ENCODE measurements at regions not wholly inside any gene's neighbourhood (a gene's known extent, or its start where the extent isn't known, plus 50 kb on each side); places are given as distances from the start of the nearest gene placed in this dataset.
"Not testable (repeated sequence)": the region's sequence is repeated elsewhere in the genome, so short reads cannot be mapped to it uniquely, and the experiment has no call there.

GRCh38 chr3:167012691-167013090 lies 367.4 kb downstream of the ZBBX start:
- Histone ChIP-seq H2AFZ (no peak overlapping the region), H3K79me2 (ENCODE audit: insufficient read depth) (no peaks in the 10 kb centered on the region), H3K36me3 (ENCODE audit: low read depth) (no peaks in the 10 kb centered on the region), H3K4me2 (ENCODE audit: unreplicated experiment) (no peak overlapping the region), H3K9me3 (ENCODE audit: low read depth) (no peaks in the 10 kb centered on the region), H3K27me3 (replicated peaks; ENCODE audit: insufficient read depth) (no peaks in the 10 kb centered on the region), H3K27ac (no peak overlapping the region), H3K9me2 (ENCODE audit: insufficient read depth) (no peaks in the 10 kb centered on the region), H3F3A (ENCODE audit: insufficient read depth) (no peaks in the 10 kb centered on the region), H3K4me1 (ENCODE audit: insufficient read depth) (no peaks in the 10 kb centered on the region), H3K9ac (no peak overlapping the region), H4K20me1 (ENCODE audit: insufficient read depth) (no peaks in the 10 kb centered on the region), H3K4me3 (no peak overlapping the region)
- in situ Hi-C loops (cut with MboI), result no loop called here
- no peak for TF ChIP-seq EZH2phosphoT487 (IDR thresholded peaks at IDR 0.05; ENCODE audit: insufficient read depth, low read depth)
- no peak for TF ChIP-seq EZH2 (IDR thresholded peaks at IDR 0.05; ENCODE audit: insufficient read depth, poor library complexity, severe bottlenecking)
- no peak for DNase-seq
- 22 to 23% methylated on average over 1 of the region's 1 CpG for WGBS, 2 experiments (ENCODE audit: low coverage in 1 of 2, low lambda C conversion rate in 2 of 2, missing lambda C conversion rate in 2 of 2)

- Histone ChIP-seq H2AFZ (no peak overlapping the region), H3K9ac (no peak overlapping the region), H3F3A (ENCODE audit: insufficient read depth) (no peaks in the 10 kb centered on the region), H3K36me3 (ENCODE audit: low read depth) (no peaks in the 10 kb centered on the region), H3K9me3 (ENCODE audit: low read depth) (peaks cover 4% of the 10 kb centered on the region), H4K20me1 (ENCODE audit: insufficient read depth) (no peaks in the 10 kb centered on the region), H3K4me1 (ENCODE audit: insufficient read depth) (no peaks in the 10 kb centered on the region), H3K9me2 (ENCODE audit: insufficient read depth) (no peaks in the 10 kb centered on the region), H3K27me3 (replicated peaks; ENCODE audit: insufficient read depth) (no peaks in the 10 kb centered on the region), H3K79me2 (ENCODE audit: insufficient read depth) (no peaks in the 10 kb centered on the region), H3K27ac (no peak overlapping the region), H3K4me2 (ENCODE audit: unreplicated experiment) (no peak overlapping the region), H3K4me3 (no peak overlapping the region)
- in situ Hi-C loops (cut with MboI), result no loop called here
- TF ChIP-seq EZH2phosphoT487 (IDR thresholded peaks at IDR 0.05; ENCODE audit: insufficient read depth, low read depth), result no peak
- no peak for TF ChIP-seq EZH2 (IDR thresholded peaks at IDR 0.05; ENCODE audit: insufficient read depth, poor library complexity, severe bottlenecking)
- DNase-seq, result no peak
These were observed 371.3 kb downstream of the ZBBX start for GRCh38 chr3:167008791-167009190.

- no peaks in the 10 kb centered on the region for H3K79me2 ChIP-seq (ENCODE audit: insufficient read depth)
- in situ Hi-C loops (cut with MboI), result no loop called here
- H3K9ac ChIP-seq, result no peak overlapping the region
- H3F3A ChIP-seq (ENCODE audit: insufficient read depth), result no peaks in the 10 kb centered on the region
- H3K27ac ChIP-seq, result no peak overlapping the region
- peaks cover 4% of the 10 kb centered on the region for H3K9me3 ChIP-seq (ENCODE audit: low read depth)
- H3K36me3 ChIP-seq (ENCODE audit: low read depth), result no peaks in the 10 kb centered on the region
- DNase-seq, result no peak
- H4K20me1 ChIP-seq (ENCODE audit: insufficient read depth), result no peaks in the 10 kb centered on the region
- H3K4me3 ChIP-seq, result no peak overlapping the region
- TF ChIP-seq EZH2 (IDR thresholded peaks at IDR 0.05; ENCODE audit: insufficient read depth, poor library complexity, severe bottlenecking), result no peak
- no peak for TF ChIP-seq EZH2phosphoT487 (IDR thresholded peaks at IDR 0.05; ENCODE audit: insufficient read depth, low read depth)
- H3K27me3 ChIP-seq (replicated peaks; ENCODE audit: insufficient read depth), result no peaks in the 10 kb centered on the region
- H3K4me2 ChIP-seq (ENCODE audit: unreplicated experiment), result no peak overlapping the region
- WGBS, 2 experiments (ENCODE audit: low coverage in 1 of 2, low lambda C conversion rate in 2 of 2, missing lambda C conversion rate in 2 of 2), result 33 to 43% methylated on average over 4 of the region's 4 CpGs
- H3K4me1 ChIP-seq (ENCODE audit: insufficient read depth), result no peaks in the 10 kb centered on the region
- no peaks in the 10 kb centered on the region for H3K9me2 ChIP-seq (ENCODE audit: insufficient read depth)
- H2AFZ ChIP-seq, result no peak overlapping the region
These were observed 378.7 kb downstream of the ZBBX start for GRCh38 chr3:167001374-167001773.

GRCh38 chr3:166993015-166993630 lies 387.0 kb downstream of the ZBBX start:
- in situ Hi-C loops (cut with MboI), result no loop called here

GRCh38 chr3:166986000-166986399 lies 394.1 kb downstream of the ZBBX start:
- H3K4me3 ChIP-seq, result no peak overlapping the region
- H3F3A ChIP-seq (ENCODE audit: insufficient read depth), result no peaks in the 10 kb centered on the region
- no peaks in the 10 kb centered on the region for H3K9me3 ChIP-seq (ENCODE audit: low read depth)
- DNase-seq, result no peak
- no peaks in the 10 kb centered on the region for H3K27me3 ChIP-seq (replicated peaks; ENCODE audit: insufficient read depth)
- H3K36me3 ChIP-seq (ENCODE audit: low read depth), result no peaks in the 10 kb centered on the region
- no peaks in the 10 kb centered on the region for H3K4me1 ChIP-seq (ENCODE audit: insufficient read depth)
- in situ Hi-C loops (cut with MboI), result no loop called here
- no peak overlapping the region for H2AFZ ChIP-seq
- no peak overlapping the region for H3K9ac ChIP-seq
- H3K4me2 ChIP-seq (ENCODE audit: unreplicated experiment), result no peak overlapping the region
- H3K9me2 ChIP-seq (ENCODE audit: insufficient read depth), result no peaks in the 10 kb centered on the region
- no peaks in the 10 kb centered on the region for H3K79me2 ChIP-seq (ENCODE audit: insufficient read depth)
- no peaks in the 10 kb centered on the region for H4K20me1 ChIP-seq (ENCODE audit: insufficient read depth)
- TF ChIP-seq EZH2phosphoT487 (IDR thresholded peaks at IDR 0.05; ENCODE audit: insufficient read depth, low read depth) (no peak), EZH2 (IDR thresholded peaks at IDR 0.05; ENCODE audit: insufficient read depth, poor library complexity, severe bottlenecking) (no peak)
- H3K27ac ChIP-seq, result no peak overlapping the region

More at GRCh38 chr3:166993015-166993630, 387.0 kb downstream of the ZBBX start:
- H2AFZ ChIP-seq, result no peak overlapping the region
- TF ChIP-seq EZH2phosphoT487 (IDR thresholded peaks at IDR 0.05; ENCODE audit: insufficient read depth, low read depth) (no peak), EZH2 (IDR thresholded peaks at IDR 0.05; ENCODE audit: insufficient read depth, poor library complexity, severe bottlenecking) (no peak)
- no peak for DNase-seq
- no peaks in the 10 kb centered on the region for H3K27me3 ChIP-seq (replicated peaks; ENCODE audit: insufficient read depth)
- 0 out of 2 replicates have a peak, but pooled peaks cover 2% of the 10 kb centered on the region for H3K9me2 ChIP-seq (ENCODE audit: insufficient read depth)
- no peaks in the 10 kb centered on the region for H4K20me1 ChIP-seq (ENCODE audit: insufficient read depth)
- no peak overlapping the region for H3K4me3 ChIP-seq
- no peak overlapping the region for H3K27ac ChIP-seq
- no peak overlapping the region for H3K9ac ChIP-seq
- H3K4me2 ChIP-seq (ENCODE audit: unreplicated experiment), result no peak overlapping the region
- no peaks in the 10 kb centered on the region for H3K9me3 ChIP-seq (ENCODE audit: low read depth)
- H3F3A ChIP-seq (ENCODE audit: insufficient read depth), result no peaks in the 10 kb centered on the region
- no peaks in the 10 kb centered on the region for H3K4me1 ChIP-seq (ENCODE audit: insufficient read depth)
- no peaks in the 10 kb centered on the region for H3K79me2 ChIP-seq (ENCODE audit: insufficient read depth)
- no peaks in the 10 kb centered on the region for H3K36me3 ChIP-seq (ENCODE audit: low read depth)
- 25 to 29% methylated on average over 2 of the region's 2 CpGs for WGBS, 2 experiments (ENCODE audit: low coverage in 1 of 2, low lambda C conversion rate in 2 of 2, missing lambda C conversion rate in 2 of 2)

GRCh38 chr3:166975796-166976195 lies 404.3 kb downstream of the ZBBX start:
- H3K9ac ChIP-seq; H3K4me2 ChIP-seq (ENCODE audit: unreplicated experiment); H3F3A ChIP-seq (ENCODE audit: insufficient read depth); H3K9me2 ChIP-seq (ENCODE audit: insufficient read depth); in situ Hi-C loops (cut with MboI); H3K4me1 ChIP-seq (ENCODE audit: insufficient read depth); H3K36me3 ChIP-seq (ENCODE audit: low read depth); DNase-seq; H3K9me3 ChIP-seq (ENCODE audit: low read depth); H3K27ac ChIP-seq; H3K4me3 ChIP-seq; H3K27me3 ChIP-seq (replicated peaks; ENCODE audit: insufficient read depth); H4K20me1 ChIP-seq (ENCODE audit: insufficient read depth); H2AFZ ChIP-seq; H3K79me2 ChIP-seq (ENCODE audit: insufficient read depth): not testable (repeated sequence)
- WGBS, 2 experiments (ENCODE audit: low coverage in 1 of 2, low lambda C conversion rate in 2 of 2, missing lambda C conversion rate in 2 of 2), result 75 to 83% methylated on average over 23 of the region's 36 CpGs

GRCh38 chr3:166967714-166968113 lies 412.4 kb downstream of the ZBBX start:
- H3K4me1 ChIP-seq (ENCODE audit: insufficient read depth); H4K20me1 ChIP-seq (ENCODE audit: insufficient read depth): not testable (repeated sequence)
- 84 to 91% methylated on average over 7 to 8 of the region's 8 CpGs for WGBS, 2 experiments (ENCODE audit: low coverage in 1 of 2, low lambda C conversion rate in 2 of 2, missing lambda C conversion rate in 2 of 2)

More at GRCh38 chr3:166967714-166968113, 412.4 kb downstream of the ZBBX start:
- H2AFZ ChIP-seq; H3K9me2 ChIP-seq (ENCODE audit: insufficient read depth); DNase-seq; H3K4me2 ChIP-seq (ENCODE audit: unreplicated experiment); H3K9me3 ChIP-seq (ENCODE audit: low read depth); H3K4me3 ChIP-seq; H3K9ac ChIP-seq; in situ Hi-C loops (cut with MboI); H3K27me3 ChIP-seq (replicated peaks; ENCODE audit: insufficient read depth); H3K79me2 ChIP-seq (ENCODE audit: insufficient read depth); H3F3A ChIP-seq (ENCODE audit: insufficient read depth); H3K36me3 ChIP-seq (ENCODE audit: low read depth); H3K27ac ChIP-seq: not testable (repeated sequence)
